H9 (cell line): ENCODE measurements at regions not wholly inside any gene's neighbourhood (a gene's known extent, or its start where the extent isn't known, plus 50 kb on each side); places are given as distances from the start of the nearest gene placed in this dataset.

Source experiments
- DNase-seq: peaks from one replicate; pipeline ENCODE4 v3.0.0-alpha.2; 2017
- H2AFZ ChIP-seq: one replicate; pipeline ENCODE4 v1.6.1; 2013; ENCODE audit warnings: mild to moderate bottlenecking, low read length, control low read depth, moderate library complexity
- H2AK5ac ChIP-seq: 2 replicates; pipeline ENCODE4 v1.6.1; 2013; ENCODE audit warnings: low read length, control low read depth, mixed read lengths; ENCODE audit not compliant: insufficient read length
- H2BK120ac ChIP-seq: one replicate; pipeline ENCODE4 v1.6.1; 2013; ENCODE audit warnings: low read depth, mild to moderate bottlenecking, low read length, control low read depth, inconsistent platforms; ENCODE audit not compliant: poor library complexity, severe bottlenecking
- H2BK12ac ChIP-seq: 2 replicates; pipeline ENCODE4 v1.6.1; 2013; ENCODE audit warnings: low read length, control low read depth, mixed read lengths, low read depth; ENCODE audit not compliant: insufficient read length
- H2BK15ac ChIP-seq: 2 replicates; pipeline ENCODE4 v1.6.1; 2013; ENCODE audit warnings: low read depth, low read length, control low read depth
- H2BK20ac ChIP-seq: one replicate; pipeline ENCODE4 v1.6.1; 2013; ENCODE audit warnings: low read depth, mild to moderate bottlenecking, low read length, control low read depth, inconsistent platforms; ENCODE audit not compliant: poor library complexity, severe bottlenecking
- H2BK5ac ChIP-seq: 2 replicates; pipeline ENCODE4 v1.6.1; 2013; ENCODE audit warnings: low read length, control low read depth, mixed read lengths; ENCODE audit not compliant: insufficient read length
- H3K14ac ChIP-seq: 2 replicates; pipeline ENCODE4 v1.6.1; 2013; ENCODE audit warnings: low read length, control low read depth; ENCODE audit not compliant: insufficient read depth
- H3K18ac ChIP-seq: 2 replicates; pipeline ENCODE4 v1.6.1; 2013; ENCODE audit warnings: low read depth, mild to moderate bottlenecking, mixed read lengths, low read length, control low read depth; ENCODE audit not compliant: insufficient read length
- H3K23ac ChIP-seq: 2 replicates; pipeline ENCODE4 v1.6.1; 2013; ENCODE audit warnings: low read length, control low read depth, mixed read lengths, low read depth; ENCODE audit not compliant: insufficient read length
- H3K23me2 ChIP-seq: 2 replicates; pipeline ENCODE4 v1.6.1; 2013; ENCODE audit warnings: low read depth, mild to moderate bottlenecking, mixed read lengths, low read length, control low read depth; ENCODE audit not compliant: insufficient read length, poor library complexity, severe bottlenecking
- H3K27ac ChIP-seq: 2 replicates; pipeline ENCODE4 v1.5.1; 2013; ENCODE audit warnings: low read length, control low read depth, mixed read lengths, low read depth; ENCODE audit not compliant: insufficient read length
- H3K27me3 ChIP-seq: 2 replicates; pipeline ENCODE4 v1.6.1; 2013; ENCODE audit warnings: low read length, control low read depth, inconsistent platforms; ENCODE audit not compliant: insufficient read depth
- H3K4ac ChIP-seq: 2 replicates; pipeline ENCODE4 v1.6.1; 2013; ENCODE audit warnings: low read depth, mild to moderate bottlenecking, control low read depth, inconsistent platforms, low read length, moderate library complexity
- H3K4me1 ChIP-seq: 2 replicates; pipeline ENCODE4 v1.6.1; 2013; ENCODE audit warnings: low read length, control low read depth, inconsistent platforms; ENCODE audit not compliant: insufficient read depth
- H3K4me2 ChIP-seq: 2 replicates; pipeline ENCODE4 v1.6.1; 2013; ENCODE audit warnings: low read length, control low read depth, mixed read lengths; ENCODE audit not compliant: insufficient read length, insufficient read depth
- H3K56ac ChIP-seq: 2 replicates; pipeline ENCODE4 v1.6.1; 2013; ENCODE audit warnings: low read depth, mild to moderate bottlenecking, mixed read lengths, low read length, control low read depth; ENCODE audit not compliant: insufficient read length
- H3K79me1 ChIP-seq: 2 replicates; pipeline ENCODE4 v1.6.1; 2013; ENCODE audit warnings: low read depth, mild to moderate bottlenecking, moderate library complexity, low read length, control low read depth, inconsistent platforms; ENCODE audit not compliant: insufficient read depth, poor library complexity, severe bottlenecking
- H3K79me2 ChIP-seq: 2 replicates; pipeline ENCODE4 v1.6.1; 2013; ENCODE audit warnings: low read length, control low read depth, inconsistent platforms; ENCODE audit not compliant: insufficient read depth
- H3K9ac ChIP-seq: 2 replicates; pipeline ENCODE4 v1.6.1; 2013; ENCODE audit warnings: low read length, control low read depth, mixed read lengths; ENCODE audit not compliant: insufficient read length; ENCODE audit errors: extremely low read depth
- H3K9me3 ChIP-seq: one replicate; pipeline ENCODE4 v1.6.1; 2013; ENCODE audit warnings: low read depth, low read length, inconsistent platforms; ENCODE audit not compliant: control insufficient read depth
- H3T11ph ChIP-seq: one replicate; pipeline ENCODE4 v1.6.1; 2013; ENCODE audit warnings: mild to moderate bottlenecking, low read length, control low read depth, inconsistent platforms
- H4K20me1 ChIP-seq: one replicate; pipeline ENCODE4 v1.6.1; 2013; ENCODE audit not compliant: control insufficient read depth, insufficient read length, insufficient read depth
- H4K5ac ChIP-seq: 2 replicates; pipeline ENCODE4 v1.6.1; 2013; ENCODE audit warnings: low read depth, mild to moderate bottlenecking, mixed read lengths, low read length, control low read depth; ENCODE audit not compliant: insufficient read length
- H4K8ac ChIP-seq: replicated peaks from 2 replicates; pipeline ENCODE4 v1.6.1; 2013; ENCODE audit warnings: low read length, control low read depth, mixed read lengths, low read depth; ENCODE audit not compliant: insufficient read length
- H4K91ac ChIP-seq: 2 replicates; pipeline ENCODE4 v1.6.1; 2013; ENCODE audit warnings: low read depth, mild to moderate bottlenecking, moderate library complexity, mixed read lengths, low read length, control low read depth; ENCODE audit not compliant: insufficient read length
- H3K27ac Mint-ChIP-seq, 3 experiments: 2 replicates in 2 of 3; 3 replicates in 1 of 3; pipeline ENCODE4 v1.8.0; 2020 to 2021; ENCODE audit warnings: mixed read lengths in 3 of 3, mild to moderate bottlenecking in 1 of 3, moderate library complexity in 1 of 3
- H3K27me3 Mint-ChIP-seq: 2 replicates; pipeline ENCODE4 v1.8.0; 2021; ENCODE audit warnings: low read depth, mild to moderate bottlenecking, moderate library complexity, mixed read lengths
- H3K36me3 Mint-ChIP-seq, 3 experiments: 2 replicates in 2 of 3; 3 replicates in 1 of 3; pipeline ENCODE4 v1.8.0; 2020 to 2021; ENCODE audit warnings: low read depth in 3 of 3, mixed read lengths in 3 of 3; ENCODE audit not compliant: insufficient read depth in 1 of 3
- H3K4me1 Mint-ChIP-seq, 2 experiments: 2 replicates each; pipeline ENCODE4 v1.8.0; 2020; ENCODE audit warnings: mixed read lengths in 2 of 2
- H3K4me3 Mint-ChIP-seq, 2 experiments: 2 replicates in 1 of 2; 3 replicates in 1 of 2; pipeline ENCODE4 v1.8.0; 2020 to 2021; ENCODE audit warnings: mild to moderate bottlenecking in 2 of 2, mixed read lengths in 2 of 2, moderate library complexity in 1 of 2
- H3K9me3 Mint-ChIP-seq, 2 experiments: 2 replicates in 1 of 2; 3 replicates in 1 of 2; pipeline ENCODE4 v1.8.0; 2020; ENCODE audit warnings: mild to moderate bottlenecking in 2 of 2, mixed read lengths in 2 of 2, moderate library complexity in 1 of 2
- WGBS: extraction: QIAGEN DNeasy Blood & Tissue Kit; methylation state at CpG from one replicate; pipeline ENCODE4 v1.1.7; 2013; ENCODE audit warnings: missing lambda C conversion rate, low lambda C conversion rate, mixed read lengths; ENCODE audit not compliant: insufficient read length; ENCODE audit errors: extremely low coverage; 5-methylcytosine and 5-hydroxymethylcytosine counted together
- TF ChIP-seq, protein P1 (sequence below): fragments of 200-600 bp; sonication (generic); conservative IDR thresholded peaks from 3 replicates; pipeline ENCODE4 v1.8.0; 2021; ENCODE audit warnings: antibody characterized with exemption, mild to moderate bottlenecking

DNA sequence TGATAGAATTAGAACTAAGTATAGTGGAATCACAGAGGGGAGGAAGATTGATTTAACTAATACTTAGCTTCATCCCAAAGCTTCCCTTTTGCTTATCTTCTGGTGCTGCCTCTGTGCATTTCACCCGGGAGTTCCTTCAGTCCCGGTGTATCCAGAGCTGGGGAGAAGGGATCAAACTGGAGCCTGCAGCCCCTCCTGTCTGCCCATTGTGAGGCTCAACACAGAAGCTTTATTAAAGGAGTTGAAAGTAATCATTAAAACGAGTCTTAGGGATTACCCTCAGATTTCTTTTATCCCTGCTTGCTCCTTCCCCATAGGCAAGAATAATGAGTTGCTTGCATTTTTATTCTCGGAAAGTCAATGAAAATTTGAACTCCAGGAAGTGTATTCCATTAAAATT is 739.7 kb upstream of the DDX18 start:
- no peak overlapping the region for H3K27ac ChIP-seq
- H3K79me1 ChIP-seq = no peaks in the 10 kb centered on the region
- TF ChIP-seq, protein P1, sequence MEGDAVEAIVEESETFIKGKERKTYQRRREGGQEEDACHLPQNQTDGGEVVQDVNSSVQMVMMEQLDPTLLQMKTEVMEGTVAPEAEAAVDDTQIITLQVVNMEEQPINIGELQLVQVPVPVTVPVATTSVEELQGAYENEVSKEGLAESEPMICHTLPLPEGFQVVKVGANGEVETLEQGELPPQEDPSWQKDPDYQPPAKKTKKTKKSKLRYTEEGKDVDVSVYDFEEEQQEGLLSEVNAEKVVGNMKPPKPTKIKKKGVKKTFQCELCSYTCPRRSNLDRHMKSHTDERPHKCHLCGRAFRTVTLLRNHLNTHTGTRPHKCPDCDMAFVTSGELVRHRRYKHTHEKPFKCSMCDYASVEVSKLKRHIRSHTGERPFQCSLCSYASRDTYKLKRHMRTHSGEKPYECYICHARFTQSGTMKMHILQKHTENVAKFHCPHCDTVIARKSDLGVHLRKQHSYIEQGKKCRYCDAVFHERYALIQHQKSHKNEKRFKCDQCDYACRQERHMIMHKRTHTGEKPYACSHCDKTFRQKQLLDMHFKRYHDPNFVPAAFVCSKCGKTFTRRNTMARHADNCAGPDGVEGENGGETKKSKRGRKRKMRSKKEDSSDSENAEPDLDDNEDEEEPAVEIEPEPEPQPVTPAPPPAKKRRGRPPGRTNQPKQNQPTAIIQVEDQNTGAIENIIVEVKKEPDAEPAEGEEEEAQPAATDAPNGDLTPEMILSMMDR = no peak
- no peak overlapping the region for H2BK20ac ChIP-seq
- H3K9me3 ChIP-seq = peaks cover 12% of the 10 kb centered on the region
- H3T11ph ChIP-seq = no peak overlapping the region
- H2BK120ac ChIP-seq = no peak overlapping the region
- no peaks in the 10 kb centered on the region for H4K20me1 ChIP-seq
- Mint-ChIP-seq H3K36me3 (peaks cover 10 to 20% (median 11%) of the 10 kb centered on the region in 3 experiments), H3K27me3 (peaks cover 63% of the 10 kb centered on the region), H3K27ac (no peak overlapping the region), H3K4me1 (no peaks in the 10 kb centered on the region), H3K4me3 (no peak overlapping the region), H3K9me3 (peaks cover 21 to 23% of the 10 kb centered on the region in 2 experiments)
- H2AFZ ChIP-seq = no peak overlapping the region
- DNase-seq = no peak
- H3K18ac ChIP-seq = no peak overlapping the region
- no peak overlapping the region for H2BK12ac ChIP-seq
- no peak overlapping the region for H3K14ac ChIP-seq
- no peak overlapping the region for H2BK15ac ChIP-seq
- no peak overlapping the region for H3K4ac ChIP-seq
- H3K4me2 ChIP-seq = no peak overlapping the region
- no peak overlapping the region for H2BK5ac ChIP-seq
- H2AK5ac ChIP-seq = no peak overlapping the region
- H4K8ac ChIP-seq = no peak overlapping the region
- no peak overlapping the region for H3K23ac ChIP-seq
- H3K56ac ChIP-seq = no peak overlapping the region
- H3K79me2 ChIP-seq = no peaks in the 10 kb centered on the region
- no CpG with 5 or more reads among the region's 4 CpGs for WGBS
- H3K27me3 ChIP-seq = no peaks in the 10 kb centered on the region; the same call in 1 of the 2 replicates
- H3K23me2 ChIP-seq = no peaks in the 10 kb centered on the region
- no peak overlapping the region for H4K91ac ChIP-seq
- H3K4me1 ChIP-seq = no peaks in the 10 kb centered on the region
- no peak overlapping the region for H4K5ac ChIP-seq
- no peak overlapping the region for H3K9ac ChIP-seq
